ENCODE measurements at regions not wholly inside any gene's neighbourhood (a gene's known extent, or its start where the extent isn't known, plus 50 kb on each side); places are given as distances from the start of the nearest gene placed in this dataset.
"Not testable (repeated sequence)": the region's sequence is repeated elsewhere in the genome, so short reads cannot be mapped to it uniquely, and the experiment has no call there.

DNA sequence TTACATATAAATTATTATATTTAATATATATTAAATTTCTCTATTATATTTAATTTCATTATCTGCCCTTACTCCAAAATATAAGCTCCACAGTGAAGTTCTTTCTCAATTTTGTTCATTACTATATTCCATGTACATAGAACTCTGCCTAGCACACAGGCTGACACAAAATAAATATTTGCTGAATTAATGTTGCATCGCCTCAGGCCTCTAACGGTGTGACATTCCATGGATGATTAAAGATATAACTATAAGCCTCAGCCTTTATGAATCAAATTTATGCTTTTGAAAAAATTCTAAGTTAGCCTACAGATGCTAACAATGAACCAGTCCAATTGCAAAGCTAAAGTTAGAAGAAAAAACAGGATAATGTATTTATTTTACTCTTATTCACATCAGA, 1337.2 kb upstream of the NRXN1 start:
- peaks cover 0 to 37% (median 8%) of the 10 kb centered on the region in 9 donors for H3K9me3 Mint-ChIP-seq
- POLR2A ChIA-PET: no interaction called here
- no peaks in the 10 kb centered on the region for H3K36me3 Mint-ChIP-seq
- no peaks in the 10 kb centered on the region for H3K4me1 Mint-ChIP-seq
- no peak for DNase-seq
- H3K4me3 Mint-ChIP-seq: no peak overlapping the region
- no peak overlapping the region for H3K27ac Mint-ChIP-seq
- ATAC-seq: no peak
- H3K27me3 Mint-ChIP-seq: no peaks in the 10 kb centered on the region

- H3K36me3 Mint-ChIP-seq: no peaks in the 10 kb centered on the region
- no peaks in the 10 kb centered on the region for H3K27me3 Mint-ChIP-seq
- no peak for ATAC-seq
- no peak overlapping the region for H3K4me3 Mint-ChIP-seq
- no peak overlapping the region for H3K27ac Mint-ChIP-seq
- DNase-seq: no peak
- H3K4me1 Mint-ChIP-seq: no peaks in the 10 kb centered on the region
- H3K9me3 Mint-ChIP-seq: peaks cover 0 to 37% (median 8%) of the 10 kb centered on the region in 9 donors
- POLR2A ChIA-PET: no interaction called here
These were observed 1336.2 kb upstream of the NRXN1 start for GRCh38 chr2:52368141-52368540.

GRCh38 chr2:52365946-52366345, 1334.0 kb upstream of the NRXN1 start:
- DNase-seq: no peak
- no peak overlapping the region for H3K27ac Mint-ChIP-seq
- no peak overlapping the region for H3K4me3 Mint-ChIP-seq
- H3K4me1 Mint-ChIP-seq: no peaks in the 10 kb centered on the region
- POLR2A ChIA-PET: no interaction called here
- ATAC-seq: no peak
- H3K27me3 Mint-ChIP-seq: no peaks in the 10 kb centered on the region
- peaks cover 0 to 32% (median 8%) of the 10 kb centered on the region in 9 donors for H3K9me3 Mint-ChIP-seq
- no peaks in the 10 kb centered on the region for H3K36me3 Mint-ChIP-seq

GRCh38 chr2:52356556-52356955, 1324.6 kb upstream of the NRXN1 start:
- Mint-ChIP-seq H3K9me3 (peaks cover 0 to 28% (median 8%) of the 10 kb centered on the region in 9 donors), H3K4me1 (no peaks in the 10 kb centered on the region), H3K27me3 (no peaks in the 10 kb centered on the region), H3K36me3 (no peaks in the 10 kb centered on the region), H3K4me3 (no peak overlapping the region), H3K27ac (no peak overlapping the region)
- ATAC-seq: no peak
- no peak for DNase-seq
- POLR2A ChIA-PET: no interaction called here

DNA sequence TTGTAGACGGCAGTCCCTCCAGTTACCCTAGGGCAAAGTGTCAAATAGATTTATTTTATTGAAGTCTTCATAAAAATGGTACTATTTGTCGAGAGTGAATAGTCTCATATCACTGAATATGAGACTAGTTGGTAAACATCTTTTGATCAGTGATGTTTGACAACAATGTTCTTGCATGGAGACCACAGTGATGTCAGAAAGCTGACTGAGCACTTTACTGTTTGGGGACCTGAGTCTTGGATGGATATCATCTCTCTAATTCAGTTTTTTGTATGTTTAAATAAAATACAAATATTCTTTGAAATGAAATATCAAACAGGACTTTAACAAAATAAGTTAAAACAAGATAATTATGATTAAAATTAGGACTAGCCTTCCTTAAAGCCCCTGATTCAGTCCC, 1315.4 kb upstream of the NRXN1 start:
- Mint-ChIP-seq H3K36me3 (no peaks in the 10 kb centered on the region), H3K27me3 (no peaks in the 10 kb centered on the region), H3K4me3 (no peak overlapping the region), H3K9me3 (peaks cover 0 to 34% (median 13%) of the 10 kb centered on the region in 9 donors), H3K4me1 (no peaks in the 10 kb centered on the region), H3K27ac (no peak overlapping the region)
- DNase-seq (no peak), ATAC-seq (no peak)
- POLR2A ChIA-PET: no interaction called here

DNA sequence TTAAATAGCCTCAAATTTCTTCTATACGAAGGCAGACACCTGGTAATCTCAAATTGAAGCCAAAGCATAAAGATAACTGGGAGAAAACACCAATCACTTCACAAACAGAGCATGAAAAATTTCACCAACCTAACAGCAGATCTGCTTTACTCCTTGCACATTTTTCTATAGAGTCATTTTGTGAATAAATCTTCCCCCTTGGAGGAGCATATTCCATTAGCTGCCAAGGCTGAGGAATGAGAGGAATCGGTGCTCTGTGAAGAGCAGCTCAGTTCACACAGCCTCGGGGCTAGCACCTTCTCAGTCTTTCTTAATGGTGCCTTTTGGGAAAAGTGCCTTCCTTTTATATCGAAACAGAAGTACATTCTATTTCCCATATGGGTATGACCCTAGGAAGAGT, 1313.7 kb upstream of the NRXN1 start:
- Mint-ChIP-seq H3K9me3 (peaks cover 0 to 36% (median 17%) of the 10 kb centered on the region in 9 donors), H3K4me3 (no peak overlapping the region), H3K27ac (no peak overlapping the region), H3K27me3 (no peaks in the 10 kb centered on the region), H3K4me1 (no peaks in the 10 kb centered on the region), H3K36me3 (no peaks in the 10 kb centered on the region)
- POLR2A ChIA-PET: no interaction called here
- DNase-seq (no peak), ATAC-seq (no peak)

DNA sequence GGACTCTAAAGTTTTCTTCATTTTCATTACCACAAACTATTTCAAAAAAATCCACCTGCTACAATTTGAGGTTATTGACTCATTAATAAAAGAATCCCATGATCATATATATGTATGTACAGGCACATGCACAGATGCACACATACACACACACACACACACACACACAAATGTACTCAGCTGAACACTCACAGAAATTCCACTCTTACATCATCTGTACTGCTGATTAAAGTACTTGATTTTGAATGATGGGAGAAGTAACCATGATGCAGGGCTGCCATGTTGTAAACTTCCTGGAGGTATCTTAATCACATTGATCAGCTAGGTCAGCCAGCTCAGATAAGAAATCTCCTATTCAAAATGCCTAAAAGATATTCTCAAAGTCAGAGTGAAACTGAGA, 1313.2 kb upstream of the NRXN1 start:
- H3K4me3 Mint-ChIP-seq: no peak overlapping the region
- peaks cover 0 to 34% (median 18%) of the 10 kb centered on the region in 9 donors for H3K9me3 Mint-ChIP-seq
- H3K27ac Mint-ChIP-seq: no peak overlapping the region
- H3K27me3 Mint-ChIP-seq: no peaks in the 10 kb centered on the region
- no peaks in the 10 kb centered on the region for H3K36me3 Mint-ChIP-seq
- no peaks in the 10 kb centered on the region for H3K4me1 Mint-ChIP-seq
- no peak for DNase-seq
- POLR2A ChIA-PET: no interaction called here
- ATAC-seq: no peak

GRCh38 chr2:52343706-52344266, 1311.9 kb upstream of the NRXN1 start:
- H3K36me3 Mint-ChIP-seq: no peaks in the 10 kb centered on the region
- POLR2A ChIA-PET: no interaction called here
- H3K4me1 Mint-ChIP-seq: no peaks in the 10 kb centered on the region
- ATAC-seq (no peak), DNase-seq (no peak)
- no peaks in the 10 kb centered on the region for H3K27me3 Mint-ChIP-seq
- H3K9me3 Mint-ChIP-seq: peaks cover 0 to 25% (median 13%) of the 10 kb centered on the region in 9 donors
- no peak overlapping the region for H3K27ac Mint-ChIP-seq
- no peak overlapping the region for H3K4me3 Mint-ChIP-seq

GRCh38 chr2:52343010-52343409, 1311.1 kb upstream of the NRXN1 start:
- Mint-ChIP-seq H3K4me3 (no peak overlapping the region), H3K27ac (no peak overlapping the region), H3K9me3 (peaks cover 0 to 25% (median 13%) of the 10 kb centered on the region in 9 donors), H3K27me3 (no peaks in the 10 kb centered on the region), H3K36me3 (no peaks in the 10 kb centered on the region), H3K4me1 (no peaks in the 10 kb centered on the region)
- POLR2A ChIA-PET: no interaction called here
- DNase-seq (no peak), ATAC-seq (no peak)

GRCh38 chr2:52342458-52342857, 1310.5 kb upstream of the NRXN1 start:
- H3K9me3 Mint-ChIP-seq: peaks cover 0 to 25% (median 12%) of the 10 kb centered on the region in 9 donors
- no peak overlapping the region for H3K27ac Mint-ChIP-seq
- no peaks in the 10 kb centered on the region for H3K27me3 Mint-ChIP-seq
- DNase-seq (no peak), ATAC-seq (no peak)
- POLR2A ChIA-PET: no interaction called here
- H3K4me1 Mint-ChIP-seq: no peaks in the 10 kb centered on the region
- no peaks in the 10 kb centered on the region for H3K36me3 Mint-ChIP-seq
- H3K4me3 Mint-ChIP-seq: no peak overlapping the region

DNA sequence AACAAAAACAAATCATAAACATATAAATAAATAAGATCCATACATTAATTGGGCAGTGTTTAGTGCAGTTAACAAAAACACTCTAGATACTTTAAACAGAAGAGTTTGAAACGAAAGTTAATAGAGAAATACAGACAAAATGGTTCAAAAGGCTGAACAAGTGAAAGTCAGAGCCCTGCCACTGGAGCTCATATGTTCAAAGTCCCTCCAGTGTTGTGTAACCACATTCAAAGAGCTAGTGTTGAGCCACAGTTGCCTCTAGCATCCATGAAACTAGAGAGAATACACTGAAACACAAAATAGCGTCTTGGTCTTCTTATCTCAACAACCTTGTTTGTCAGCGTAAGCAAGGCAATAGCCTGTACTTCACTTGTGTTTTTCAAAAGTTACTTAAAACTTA, 1309.8 kb upstream of the NRXN1 start:
- H3K27ac Mint-ChIP-seq: no peak overlapping the region
- H3K36me3 Mint-ChIP-seq: no peaks in the 10 kb centered on the region
- ATAC-seq (no peak), DNase-seq (no peak)
- H3K4me1 Mint-ChIP-seq: no peaks in the 10 kb centered on the region
- no peaks in the 10 kb centered on the region for H3K27me3 Mint-ChIP-seq
- POLR2A ChIA-PET: no interaction called here
- H3K9me3 Mint-ChIP-seq: peaks cover 0 to 25% (median 11%) of the 10 kb centered on the region in 9 donors
- no peak overlapping the region for H3K4me3 Mint-ChIP-seq

- POLR2A ChIA-PET: no interaction called here
- Mint-ChIP-seq H3K4me1 (no peaks in the 10 kb centered on the region), H3K9me3 (peaks cover 0 to 25% (median 9%) of the 10 kb centered on the region in 9 donors), H3K27me3 (no peaks in the 10 kb centered on the region), H3K27ac (no peak overlapping the region), H3K36me3 (no peaks in the 10 kb centered on the region), H3K4me3 (no peak overlapping the region)
- DNase-seq: no peak
- no peak for ATAC-seq
These were observed 1308.2 kb upstream of the NRXN1 start for GRCh38 chr2:52340171-52340570.

- POLR2A ChIA-PET, H3K4me1 Mint-ChIP-seq, H3K36me3 Mint-ChIP-seq, H3K4me3 Mint-ChIP-seq, DNase-seq, H3K27me3 Mint-ChIP-seq, H3K27ac Mint-ChIP-seq, ATAC-seq: not testable (repeated sequence)
- peaks cover 0 to 25% (median 9%) of the 10 kb centered on the region in 9 donors for H3K9me3 Mint-ChIP-seq
These were observed 1305.9 kb upstream of the NRXN1 start for GRCh38 chr2:52337786-52338185.

GRCh38 chr2:52336951-52337350, 1305.0 kb upstream of the NRXN1 start:
- Mint-ChIP-seq H3K27ac (no peak overlapping the region), H3K36me3 (no peaks in the 10 kb centered on the region), H3K4me1 (no peaks in the 10 kb centered on the region), H3K9me3 (peaks cover 0 to 21% (median 5%) of the 10 kb centered on the region in 9 donors), H3K27me3 (no peaks in the 10 kb centered on the region), H3K4me3 (no peak overlapping the region)
- DNase-seq (no peak), ATAC-seq (no peak)
- POLR2A ChIA-PET: no interaction called here

Measured in naive thymus-derived CD8-positive, alpha-beta T cell (primary cell).